H9 (cell line): ENCODE measurements at regions not wholly inside any gene's neighbourhood (a gene's known extent, or its start where the extent isn't known, plus 50 kb on each side); places are given as distances from the start of the nearest gene placed in this dataset.

Experiments used
- DNase-seq: peaks from one replicate; pipeline ENCODE4 v3.0.0-alpha.2; 2017
- H2AFZ ChIP-seq: one replicate; pipeline ENCODE4 v1.6.1; 2013; ENCODE audit warnings: mild to moderate bottlenecking, low read length, control low read depth, moderate library complexity
- H2AK5ac ChIP-seq: 2 replicates; pipeline ENCODE4 v1.6.1; 2013; ENCODE audit warnings: low read length, control low read depth, mixed read lengths; ENCODE audit not compliant: insufficient read length
- H2BK120ac ChIP-seq: one replicate; pipeline ENCODE4 v1.6.1; 2013; ENCODE audit warnings: low read depth, mild to moderate bottlenecking, low read length, control low read depth, inconsistent platforms; ENCODE audit not compliant: poor library complexity, severe bottlenecking
- H2BK12ac ChIP-seq: 2 replicates; pipeline ENCODE4 v1.6.1; 2013; ENCODE audit warnings: low read length, control low read depth, mixed read lengths, low read depth; ENCODE audit not compliant: insufficient read length
- H2BK15ac ChIP-seq: 2 replicates; pipeline ENCODE4 v1.6.1; 2013; ENCODE audit warnings: low read depth, low read length, control low read depth
- H2BK20ac ChIP-seq: one replicate; pipeline ENCODE4 v1.6.1; 2013; ENCODE audit warnings: low read depth, mild to moderate bottlenecking, low read length, control low read depth, inconsistent platforms; ENCODE audit not compliant: poor library complexity, severe bottlenecking
- H2BK5ac ChIP-seq: 2 replicates; pipeline ENCODE4 v1.6.1; 2013; ENCODE audit warnings: low read length, control low read depth, mixed read lengths; ENCODE audit not compliant: insufficient read length
- H3K14ac ChIP-seq: 2 replicates; pipeline ENCODE4 v1.6.1; 2013; ENCODE audit warnings: low read length, control low read depth; ENCODE audit not compliant: insufficient read depth
- H3K18ac ChIP-seq: 2 replicates; pipeline ENCODE4 v1.6.1; 2013; ENCODE audit warnings: low read depth, mild to moderate bottlenecking, mixed read lengths, low read length, control low read depth; ENCODE audit not compliant: insufficient read length
- H3K23ac ChIP-seq: 2 replicates; pipeline ENCODE4 v1.6.1; 2013; ENCODE audit warnings: low read length, control low read depth, mixed read lengths, low read depth; ENCODE audit not compliant: insufficient read length
- H3K23me2 ChIP-seq: 2 replicates; pipeline ENCODE4 v1.6.1; 2013; ENCODE audit warnings: low read depth, mild to moderate bottlenecking, mixed read lengths, low read length, control low read depth; ENCODE audit not compliant: insufficient read length, poor library complexity, severe bottlenecking
- H3K27ac ChIP-seq: 2 replicates; pipeline ENCODE4 v1.5.1; 2013; ENCODE audit warnings: low read length, control low read depth, mixed read lengths, low read depth; ENCODE audit not compliant: insufficient read length
- H3K27me3 ChIP-seq: 2 replicates; pipeline ENCODE4 v1.6.1; 2013; ENCODE audit warnings: low read length, control low read depth, inconsistent platforms; ENCODE audit not compliant: insufficient read depth
- H3K4ac ChIP-seq: 2 replicates; pipeline ENCODE4 v1.6.1; 2013; ENCODE audit warnings: low read depth, mild to moderate bottlenecking, control low read depth, inconsistent platforms, low read length, moderate library complexity
- H3K4me1 ChIP-seq: 2 replicates; pipeline ENCODE4 v1.6.1; 2013; ENCODE audit warnings: low read length, control low read depth, inconsistent platforms; ENCODE audit not compliant: insufficient read depth
- H3K4me2 ChIP-seq: 2 replicates; pipeline ENCODE4 v1.6.1; 2013; ENCODE audit warnings: low read length, control low read depth, mixed read lengths; ENCODE audit not compliant: insufficient read length, insufficient read depth
- H3K56ac ChIP-seq: 2 replicates; pipeline ENCODE4 v1.6.1; 2013; ENCODE audit warnings: low read depth, mild to moderate bottlenecking, mixed read lengths, low read length, control low read depth; ENCODE audit not compliant: insufficient read length
- H3K79me1 ChIP-seq: 2 replicates; pipeline ENCODE4 v1.6.1; 2013; ENCODE audit warnings: low read depth, mild to moderate bottlenecking, moderate library complexity, low read length, control low read depth, inconsistent platforms; ENCODE audit not compliant: insufficient read depth, poor library complexity, severe bottlenecking
- H3K79me2 ChIP-seq: 2 replicates; pipeline ENCODE4 v1.6.1; 2013; ENCODE audit warnings: low read length, control low read depth, inconsistent platforms; ENCODE audit not compliant: insufficient read depth
- H3K9ac ChIP-seq: 2 replicates; pipeline ENCODE4 v1.6.1; 2013; ENCODE audit warnings: low read length, control low read depth, mixed read lengths; ENCODE audit not compliant: insufficient read length; ENCODE audit errors: extremely low read depth
- H3K9me3 ChIP-seq: one replicate; pipeline ENCODE4 v1.6.1; 2013; ENCODE audit warnings: low read depth, low read length, inconsistent platforms; ENCODE audit not compliant: control insufficient read depth
- H3T11ph ChIP-seq: one replicate; pipeline ENCODE4 v1.6.1; 2013; ENCODE audit warnings: mild to moderate bottlenecking, low read length, control low read depth, inconsistent platforms
- H4K20me1 ChIP-seq: one replicate; pipeline ENCODE4 v1.6.1; 2013; ENCODE audit not compliant: control insufficient read depth, insufficient read length, insufficient read depth
- H4K5ac ChIP-seq: 2 replicates; pipeline ENCODE4 v1.6.1; 2013; ENCODE audit warnings: low read depth, mild to moderate bottlenecking, mixed read lengths, low read length, control low read depth; ENCODE audit not compliant: insufficient read length
- H4K8ac ChIP-seq: replicated peaks from 2 replicates; pipeline ENCODE4 v1.6.1; 2013; ENCODE audit warnings: low read length, control low read depth, mixed read lengths, low read depth; ENCODE audit not compliant: insufficient read length
- H4K91ac ChIP-seq: 2 replicates; pipeline ENCODE4 v1.6.1; 2013; ENCODE audit warnings: low read depth, mild to moderate bottlenecking, moderate library complexity, mixed read lengths, low read length, control low read depth; ENCODE audit not compliant: insufficient read length
- H3K27ac Mint-ChIP-seq, 3 experiments: 2 replicates in 2 of 3; 3 replicates in 1 of 3; pipeline ENCODE4 v1.8.0; 2020 to 2021; ENCODE audit warnings: mixed read lengths in 3 of 3, mild to moderate bottlenecking in 1 of 3, moderate library complexity in 1 of 3
- H3K27me3 Mint-ChIP-seq: 2 replicates; pipeline ENCODE4 v1.8.0; 2021; ENCODE audit warnings: low read depth, mild to moderate bottlenecking, moderate library complexity, mixed read lengths
- H3K36me3 Mint-ChIP-seq, 3 experiments: 2 replicates in 2 of 3; 3 replicates in 1 of 3; pipeline ENCODE4 v1.8.0; 2020 to 2021; ENCODE audit warnings: low read depth in 3 of 3, mixed read lengths in 3 of 3; ENCODE audit not compliant: insufficient read depth in 1 of 3
- H3K4me1 Mint-ChIP-seq, 2 experiments: 2 replicates each; pipeline ENCODE4 v1.8.0; 2020; ENCODE audit warnings: mixed read lengths in 2 of 2
- H3K4me3 Mint-ChIP-seq, 2 experiments: 2 replicates in 1 of 2; 3 replicates in 1 of 2; pipeline ENCODE4 v1.8.0; 2020 to 2021; ENCODE audit warnings: mild to moderate bottlenecking in 2 of 2, mixed read lengths in 2 of 2, moderate library complexity in 1 of 2
- H3K9me3 Mint-ChIP-seq, 2 experiments: 2 replicates in 1 of 2; 3 replicates in 1 of 2; pipeline ENCODE4 v1.8.0; 2020; ENCODE audit warnings: mild to moderate bottlenecking in 2 of 2, mixed read lengths in 2 of 2, moderate library complexity in 1 of 2
- CTCF ChIP-seq: fragments of 200-600 bp; sonication (generic); conservative IDR thresholded peaks from 3 replicates; pipeline ENCODE4 v1.8.0; 2021; ENCODE audit warnings: antibody characterized with exemption, mild to moderate bottlenecking
- WGBS: extraction: QIAGEN DNeasy Blood & Tissue Kit; methylation state at CpG from one replicate; pipeline ENCODE4 v1.1.7; 2013; ENCODE audit warnings: missing lambda C conversion rate, low lambda C conversion rate, mixed read lengths; ENCODE audit not compliant: insufficient read length; ENCODE audit errors: extremely low coverage; 5-methylcytosine and 5-hydroxymethylcytosine counted together

- H2BK15ac ChIP-seq = no peak overlapping the region
- H3K79me2 ChIP-seq = no peaks in the 10 kb centered on the region
- H2BK20ac ChIP-seq = no peak overlapping the region
- H3K9ac ChIP-seq = no peak overlapping the region
- no peak overlapping the region for H2AK5ac ChIP-seq
- H3K9me3 Mint-ChIP-seq = peaks cover 13 to 16% of the 10 kb centered on the region in 2 experiments; a peak in 4 of 5 replicates
- no peak overlapping the region for H3K27ac ChIP-seq
- WGBS = no CpG with 5 or more reads among the region's 6 CpGs
- no peak overlapping the region for H3K27ac Mint-ChIP-seq
- H4K91ac ChIP-seq = no peak overlapping the region
- peaks cover 0 to 6% (median 0%) of the 10 kb centered on the region in 3 experiments; a peak in 3 of 7 replicates for H3K36me3 Mint-ChIP-seq
- H3K56ac ChIP-seq = no peak overlapping the region
- no peak overlapping the region for H4K8ac ChIP-seq
- H4K20me1 ChIP-seq = no peaks in the 10 kb centered on the region
- H3K23me2 ChIP-seq = no peaks in the 10 kb centered on the region
- H3K4me3 Mint-ChIP-seq = no peak overlapping the region
- no peak overlapping the region for H2BK120ac ChIP-seq
- H3K4ac ChIP-seq = no peak overlapping the region
- no peak overlapping the region for H4K5ac ChIP-seq
- H3K27me3 ChIP-seq = no peaks in the 10 kb centered on the region
- H3K4me1 ChIP-seq = no peaks in the 10 kb centered on the region
- TF ChIP-seq CTCF = no peak
- no peak overlapping the region for H2BK5ac ChIP-seq
- H3K23ac ChIP-seq = no peak overlapping the region
- H3K4me1 Mint-ChIP-seq = no peaks in the 10 kb centered on the region
- H3K18ac ChIP-seq = no peak overlapping the region
- DNase-seq = no peak
- no peak overlapping the region for H3K4me2 ChIP-seq
- no peak overlapping the region for H2BK12ac ChIP-seq
- H3T11ph ChIP-seq = no peak overlapping the region
- no peak overlapping the region for H2AFZ ChIP-seq
- H3K14ac ChIP-seq = no peak overlapping the region
- H3K79me1 ChIP-seq = no peaks in the 10 kb centered on the region
- H3K9me3 ChIP-seq = no peaks in the 10 kb centered on the region
- H3K27me3 Mint-ChIP-seq = peaks cover 1% of the 10 kb centered on the region; the same call in 1 of the 2 replicates
Observed at GRCh38 chr7:134388336-134389019, 70.4 kb downstream of the AKR1B1 start.
